GM18519 (cell line): ENCODE measurements at regions not wholly inside any gene's neighbourhood (a gene's known extent, or its start where the extent isn't known, plus 50 kb on each side); places are given as distances from the start of the nearest gene placed in this dataset.

ENCODE experiments used
- ATAC-seq: cut with Tn5 transposase; IDR thresholded peaks from one replicate; pipeline ENCODE4 v1.9.1; 2021; ENCODE audit warnings: mild to moderate bottlenecking, moderate library complexity; ENCODE audit not compliant: unreplicated experiment, low FRiP score

DNA sequence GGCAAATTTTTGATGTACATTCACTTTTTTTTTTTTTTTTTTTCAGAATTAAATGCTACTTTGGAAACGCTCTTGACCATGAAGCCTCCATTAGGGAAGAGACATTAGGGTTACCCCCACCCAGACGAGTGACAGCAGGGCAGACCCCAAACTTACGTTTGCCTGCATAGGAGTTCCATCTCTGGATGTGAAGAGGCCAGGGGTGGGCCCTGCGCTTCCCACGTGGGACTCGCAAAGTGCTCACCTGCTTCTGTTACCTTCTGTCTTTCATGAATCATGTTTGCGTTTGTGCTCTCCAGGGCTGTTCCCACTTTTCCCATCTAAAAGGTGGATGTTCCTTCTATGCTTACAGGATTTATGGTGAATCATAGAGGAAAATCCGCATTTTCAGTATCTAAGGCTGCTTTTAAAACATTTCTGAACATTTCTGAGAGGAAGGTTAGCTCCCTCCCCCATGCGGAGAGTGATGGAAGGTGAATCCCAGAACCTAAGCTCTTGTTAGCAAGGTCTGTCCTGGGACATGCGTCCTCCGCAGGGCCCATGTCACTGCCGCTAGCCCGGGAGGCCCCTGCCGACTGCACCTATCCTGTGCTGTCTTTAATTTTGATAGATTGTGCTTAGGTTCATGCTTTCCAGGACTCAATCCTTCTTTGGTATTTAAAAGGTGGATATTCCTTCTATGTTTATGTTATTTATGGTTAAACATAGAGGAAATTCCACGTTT is 135.7 kb upstream of the RTL1 start:
- ATAC-seq, result no peak

DNA sequence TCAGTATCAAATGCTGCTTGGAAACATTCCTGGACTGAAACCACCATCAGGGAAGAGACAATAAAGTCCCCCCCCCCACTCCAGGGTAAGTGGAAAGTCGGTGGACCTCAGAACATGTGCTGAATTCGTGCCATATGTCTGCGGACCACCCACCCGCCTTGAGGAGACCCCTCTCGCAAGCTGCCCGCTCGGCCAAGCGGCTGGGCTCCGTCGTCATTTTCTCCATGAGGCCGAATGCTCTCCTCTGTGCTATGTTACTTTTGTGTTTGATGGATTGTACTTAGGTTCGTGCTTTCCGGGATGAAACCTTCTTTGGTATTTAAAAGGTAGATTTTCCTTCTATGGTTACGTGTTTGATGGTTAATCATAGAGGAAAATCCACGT is 136.2 kb upstream of the RTL1 start:
- ATAC-seq, result no peak

DNA sequence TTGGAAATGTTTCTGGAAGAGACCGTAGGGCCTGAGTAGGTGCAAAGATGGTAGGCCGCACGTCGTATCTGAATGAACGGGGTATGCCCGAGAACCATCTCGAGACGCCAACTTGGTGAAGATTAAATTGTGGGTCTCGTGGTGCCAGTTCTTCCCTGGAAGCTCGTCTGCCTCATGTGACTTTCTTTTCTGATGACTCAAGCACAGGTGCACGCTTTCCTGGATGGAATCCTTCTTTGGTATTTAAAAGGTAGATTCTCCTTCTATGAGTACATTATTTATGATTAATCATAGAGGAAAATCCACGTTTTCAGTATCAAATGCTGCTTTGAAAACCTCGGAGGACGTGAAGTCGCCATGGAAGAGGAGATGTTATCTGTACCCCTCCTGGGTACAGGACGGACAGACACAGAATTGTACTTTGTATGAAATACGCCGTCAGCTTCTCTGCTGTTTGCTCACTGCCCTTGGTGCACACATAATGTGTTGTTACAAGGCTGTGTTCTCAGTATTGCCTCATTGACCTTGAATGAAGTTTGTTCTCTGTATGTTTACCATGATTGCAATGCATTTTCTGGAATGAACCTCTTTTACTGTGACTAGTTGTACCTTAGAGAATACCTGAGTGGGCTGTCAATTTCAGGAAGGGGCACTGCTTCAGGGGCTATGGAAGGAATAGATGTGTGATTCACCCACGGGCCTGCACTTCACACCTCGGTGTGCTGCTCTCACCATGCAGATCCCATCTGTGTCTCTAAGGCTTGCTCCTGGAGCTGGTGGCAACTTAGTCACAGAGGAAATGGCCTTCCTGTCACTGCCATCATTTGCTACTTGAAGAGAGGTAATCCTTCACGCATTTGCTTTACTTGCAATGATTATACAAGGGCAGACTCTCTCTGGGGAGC is 137.3 kb upstream of the RTL1 start:
- ATAC-seq, result no peak

DNA sequence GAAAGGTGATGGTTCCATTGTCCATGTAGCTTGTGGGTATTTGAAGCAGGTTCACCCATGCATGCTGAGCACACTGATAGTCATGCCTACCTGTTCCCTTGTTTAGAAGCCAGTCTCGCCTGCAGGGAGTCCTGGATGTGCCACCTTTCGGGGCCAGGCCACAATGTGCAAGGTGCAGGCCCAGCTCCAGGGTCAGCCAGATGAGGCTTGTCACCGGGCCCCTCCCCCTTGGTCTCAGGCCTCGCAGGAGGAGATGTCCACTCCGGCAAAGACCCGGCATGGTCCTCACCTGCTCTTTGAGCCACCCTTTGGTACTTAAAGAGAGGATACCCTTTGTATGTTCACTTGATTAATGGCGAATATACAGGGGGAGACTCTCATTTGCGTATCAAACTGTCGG is 140.4 kb upstream of the RTL1 start:
- ATAC-seq, result no peak

DNA sequence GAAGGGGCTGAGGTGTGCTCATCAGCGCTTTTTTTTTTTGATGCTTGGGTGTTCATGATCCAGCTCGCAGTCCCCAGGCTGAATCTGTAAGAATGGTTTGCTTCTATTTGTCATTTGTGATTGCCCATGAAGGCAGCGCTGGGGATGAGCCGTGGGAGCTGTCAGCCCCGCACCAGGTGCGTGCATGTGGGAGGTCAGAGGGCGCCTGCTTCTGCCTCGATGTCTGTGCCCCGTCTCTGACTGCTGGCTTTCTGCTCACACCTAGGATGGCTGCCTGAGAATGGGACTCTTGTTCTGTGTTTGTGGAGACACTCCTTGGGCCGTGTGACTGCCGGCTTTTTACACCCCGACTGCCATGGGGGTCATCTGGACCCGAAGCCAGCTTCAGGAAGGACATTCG is 141.2 kb upstream of the RTL1 start:
- no peak for ATAC-seq

DNA sequence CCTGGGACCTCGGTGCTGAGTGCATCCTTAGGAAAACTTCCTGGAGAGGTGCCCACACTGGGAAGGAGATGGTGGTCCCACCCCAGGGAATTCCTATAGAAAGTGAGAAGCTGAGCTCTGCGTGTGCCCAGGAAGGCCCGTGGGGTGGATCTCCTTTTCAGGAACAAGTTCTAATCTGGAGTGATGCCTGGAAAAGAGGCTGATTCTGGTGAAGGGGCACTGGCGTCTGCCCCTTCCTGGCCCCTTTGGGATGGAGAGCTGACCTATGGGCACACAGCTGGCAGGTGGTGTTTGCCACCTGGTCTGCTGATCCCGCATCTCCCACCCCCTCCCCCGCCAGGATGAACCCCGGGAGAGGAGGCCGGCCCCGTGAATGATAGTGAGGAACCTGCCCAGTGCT is 142.0 kb upstream of the RTL1 start:
- no peak for ATAC-seq

DNA sequence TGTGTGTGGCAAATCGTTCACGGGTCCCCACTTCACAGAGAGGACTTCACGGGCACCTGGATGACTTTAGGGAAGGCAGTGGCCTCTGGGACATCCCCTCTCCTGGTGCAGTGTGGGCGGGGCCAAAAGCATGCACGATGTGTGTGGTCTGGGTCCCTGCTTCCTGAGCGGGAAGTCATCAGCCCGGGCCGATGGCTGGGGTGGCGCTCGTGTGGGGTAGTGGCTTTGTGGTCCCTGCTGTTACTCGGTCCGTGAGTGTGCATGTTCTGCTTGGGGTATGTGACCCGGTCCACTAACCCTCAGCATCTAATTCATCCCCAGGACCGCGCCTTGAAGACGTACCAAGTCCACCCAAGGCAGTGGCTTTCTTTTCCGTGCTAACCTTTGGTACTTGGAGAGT is 142.5 kb upstream of the RTL1 start:
- no peak for ATAC-seq

DNA sequence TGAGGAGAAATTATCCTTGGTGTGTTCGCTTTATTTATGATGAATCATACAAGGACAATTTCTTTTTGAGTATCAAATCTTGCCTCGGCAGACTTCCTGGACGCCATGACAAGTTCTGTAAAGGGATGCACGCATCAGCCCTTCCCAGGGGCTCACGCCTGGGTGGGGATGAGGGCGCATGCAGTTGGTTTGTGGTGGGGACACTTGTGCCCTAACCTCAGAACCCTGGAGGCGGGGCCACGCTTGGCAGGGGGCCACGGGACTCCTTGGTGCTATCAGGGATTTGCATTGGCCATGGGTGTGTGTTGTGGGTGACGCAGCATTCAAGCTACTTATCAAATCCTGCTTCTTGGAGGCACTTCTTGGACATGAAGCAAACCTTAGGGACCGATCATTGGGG is 143.8 kb upstream of the RTL1 start:
- ATAC-seq, result no peak

DNA sequence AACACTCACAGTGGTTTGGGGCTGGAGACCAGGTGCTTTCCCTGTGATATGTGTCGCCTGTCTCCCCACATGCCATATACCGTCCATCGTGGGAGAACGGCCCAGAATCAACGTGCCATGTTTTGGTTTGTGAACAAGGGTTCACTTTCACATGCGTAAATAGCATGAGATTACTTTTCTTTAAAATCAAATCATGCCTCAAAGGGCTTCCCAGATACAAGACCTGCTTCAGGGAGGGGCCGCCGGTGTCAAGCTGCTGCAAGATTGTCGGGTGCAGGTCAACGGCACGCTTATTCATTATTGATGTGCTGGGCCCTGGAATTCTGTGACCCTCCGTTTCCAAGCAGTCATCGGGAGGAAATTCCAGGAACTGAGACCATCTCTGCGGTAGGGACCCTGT is 145.2 kb upstream of the RTL1 start:
- ATAC-seq, result no peak

DNA sequence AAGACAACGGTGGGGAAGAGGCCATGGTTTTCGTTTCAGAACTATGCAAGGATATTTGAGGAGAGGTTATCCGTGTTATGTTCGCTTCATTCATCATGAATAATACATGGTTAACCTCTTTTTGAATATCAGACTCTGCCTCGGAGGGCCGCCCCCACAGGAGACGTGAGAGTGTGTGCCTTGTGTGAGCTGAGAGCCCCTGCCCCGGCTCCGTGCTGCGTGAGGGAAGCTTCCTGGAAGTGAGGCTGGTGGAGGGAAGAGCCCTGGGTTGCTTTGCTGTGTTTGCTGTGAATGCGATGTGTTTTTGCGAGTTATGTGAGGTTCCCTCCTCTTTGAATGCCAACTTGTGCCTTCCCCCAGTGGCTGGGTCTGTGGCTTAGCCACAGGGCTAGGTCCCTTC is 146.0 kb upstream of the RTL1 start:
- no peak for ATAC-seq

DNA sequence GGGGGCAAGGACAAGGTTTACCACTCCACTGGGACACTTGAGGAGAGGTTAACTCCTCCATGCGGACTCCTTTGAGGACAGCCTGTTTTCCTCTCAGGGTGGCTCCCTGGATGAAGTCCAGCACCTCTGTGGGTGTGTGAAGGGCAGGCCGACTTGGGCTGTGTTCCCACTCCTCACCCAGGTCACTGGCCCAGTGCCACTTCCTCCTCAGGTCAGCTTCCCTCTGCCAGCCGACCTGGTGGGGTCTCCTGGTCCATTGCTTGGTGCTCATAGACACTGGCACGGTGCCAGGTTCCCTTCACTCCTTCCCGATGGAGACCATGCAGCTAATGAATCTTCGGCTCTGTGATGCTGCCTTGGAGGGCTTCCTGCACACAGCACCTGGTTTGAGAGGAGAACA is 146.4 kb upstream of the RTL1 start:
- no peak for ATAC-seq

DNA sequence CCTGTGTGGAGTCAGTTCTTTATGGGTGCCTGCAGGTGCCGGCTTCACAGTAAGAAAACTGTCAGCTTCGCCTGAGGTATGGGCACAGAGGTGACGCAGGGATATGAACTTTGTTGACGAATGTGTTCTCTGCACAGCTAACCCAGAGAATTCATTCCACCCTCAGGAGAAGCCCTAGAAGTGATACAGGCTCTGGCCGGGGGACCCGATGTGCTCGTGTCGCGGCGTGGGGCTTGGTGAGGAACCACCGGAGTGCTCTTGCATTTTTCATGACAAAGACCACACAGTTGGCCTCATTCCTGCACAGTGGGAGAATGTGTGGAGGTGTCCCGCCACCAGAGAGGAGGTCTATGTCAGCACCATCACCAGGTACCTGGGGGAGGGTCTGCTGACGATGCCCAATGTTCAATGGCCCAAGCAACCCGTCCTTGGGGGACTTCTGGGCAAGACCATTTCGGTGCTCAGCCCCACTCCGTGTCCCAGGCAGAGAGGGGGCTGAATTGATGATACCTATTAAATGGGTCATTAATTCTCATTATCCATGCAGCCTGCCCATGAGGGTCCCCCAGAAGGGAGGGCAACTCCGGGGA is 147.5 kb upstream of the RTL1 start:
- ATAC-seq, result no peak

DNA sequence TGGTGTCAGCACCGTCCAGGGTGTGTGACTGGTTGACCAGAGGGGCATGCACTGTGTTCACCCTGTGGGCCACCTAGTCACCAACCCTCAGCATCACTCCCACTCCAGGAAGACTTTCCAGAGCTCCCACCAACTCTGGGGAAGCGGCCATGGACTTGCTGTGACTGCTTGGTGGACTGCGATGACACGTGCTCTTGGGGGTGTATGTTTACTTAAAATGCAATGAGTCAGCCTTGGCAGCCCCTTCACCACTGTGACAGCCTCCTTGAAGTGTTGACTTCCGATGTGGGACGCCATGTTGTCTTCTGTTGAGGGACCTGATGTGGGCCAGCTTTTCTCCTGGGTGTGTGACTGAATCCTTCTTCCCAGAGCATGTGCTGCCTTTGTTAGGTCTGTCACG is 151.1 kb upstream of the RTL1 start:
- ATAC-seq, result no peak

DNA sequence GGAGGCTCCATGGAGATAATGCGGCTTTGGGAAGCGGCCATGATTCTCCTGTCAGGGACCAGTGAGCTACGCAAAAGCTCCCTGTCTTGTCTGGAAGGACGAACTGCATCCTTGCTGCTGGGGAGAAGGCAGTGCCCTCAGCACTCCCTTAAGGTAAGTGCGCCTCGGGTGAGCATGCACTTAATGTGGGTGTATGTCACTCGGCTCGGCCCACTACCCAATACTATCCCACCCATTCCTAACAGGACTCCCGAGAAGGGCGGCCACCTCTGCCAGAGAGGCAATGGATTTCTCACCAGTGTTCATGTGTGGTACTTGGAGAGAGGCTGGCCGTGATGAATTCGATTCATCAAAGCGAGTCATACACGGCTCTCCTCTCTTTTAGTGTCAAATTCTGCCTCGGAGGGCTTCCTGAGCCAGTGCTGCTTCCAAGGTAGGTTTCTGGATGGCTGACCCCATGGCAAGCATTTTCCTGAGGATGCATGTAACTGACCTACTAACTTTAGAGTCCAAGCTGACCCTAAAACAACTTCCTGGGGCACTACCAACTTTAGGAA is 151.7 kb upstream of the RTL1 start:
- ATAC-seq, result no peak

DNA sequence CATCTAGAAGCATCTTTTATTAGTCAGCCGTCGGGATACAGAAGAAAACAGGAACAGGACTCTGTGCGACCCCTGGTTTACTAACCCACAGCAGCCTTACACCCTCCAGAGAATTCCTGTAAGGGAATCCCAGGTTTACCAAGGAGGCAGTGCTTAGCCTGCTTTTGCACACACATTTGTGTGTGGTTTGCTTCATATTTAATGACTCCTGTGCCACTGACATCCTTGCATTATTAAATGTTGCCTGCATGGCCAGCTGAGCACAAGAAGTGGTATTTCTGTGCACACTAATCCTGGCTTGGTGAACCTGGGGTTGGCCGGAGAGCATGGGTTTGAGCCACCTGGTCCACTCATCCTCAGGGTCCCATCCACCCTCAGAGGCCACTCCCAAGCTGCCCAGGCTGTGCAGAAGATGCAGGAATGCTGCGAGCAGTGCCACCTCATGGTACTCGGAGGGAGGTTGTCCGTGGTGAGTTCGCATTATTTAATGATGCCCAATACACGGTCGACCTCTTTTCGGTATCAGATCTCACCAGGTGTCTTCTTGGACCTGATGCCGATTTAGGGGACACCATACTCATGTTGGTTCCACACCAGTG is 152.4 kb upstream of the RTL1 start:
- ATAC-seq, result no peak

DNA sequence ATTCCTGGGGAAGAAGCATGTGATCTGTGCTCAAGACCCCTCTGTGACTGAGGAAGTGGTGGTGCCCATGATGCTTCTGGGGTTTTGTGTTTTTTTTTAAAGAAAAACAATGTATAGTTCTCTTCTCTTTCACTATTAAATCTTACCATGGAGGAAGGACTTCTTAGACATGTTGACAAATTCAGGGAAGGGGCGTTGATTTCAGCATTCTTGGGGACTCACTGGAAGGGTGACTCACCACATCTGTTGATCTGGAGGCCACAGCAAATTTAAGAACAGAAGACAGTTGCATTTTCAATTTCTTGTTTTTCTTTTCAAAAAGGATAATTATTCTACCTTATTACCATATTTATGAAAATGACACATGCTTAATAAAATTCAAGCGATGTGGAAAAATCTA is 152.9 kb upstream of the RTL1 start:
- no peak for ATAC-seq

DNA sequence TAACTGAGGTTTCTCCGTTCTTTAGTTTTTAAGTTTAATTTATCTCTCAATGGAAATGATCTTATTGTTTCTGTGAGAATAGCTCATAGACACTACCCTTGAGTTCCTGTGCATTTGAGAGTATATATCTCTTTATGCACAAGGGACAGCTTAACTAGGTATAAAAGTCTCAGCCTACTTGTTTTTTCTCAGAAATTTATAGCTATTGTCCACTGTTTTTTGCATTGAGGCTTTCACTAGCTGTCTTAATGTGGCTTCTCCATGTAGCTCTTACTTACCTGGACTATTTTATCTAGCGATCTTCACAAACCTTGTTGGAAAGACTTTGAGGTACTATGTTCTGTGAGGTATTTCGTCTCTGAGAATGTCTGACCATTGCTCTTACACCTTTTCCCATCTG is 153.9 kb upstream of the RTL1 start:
- ATAC-seq, result no peak

DNA sequence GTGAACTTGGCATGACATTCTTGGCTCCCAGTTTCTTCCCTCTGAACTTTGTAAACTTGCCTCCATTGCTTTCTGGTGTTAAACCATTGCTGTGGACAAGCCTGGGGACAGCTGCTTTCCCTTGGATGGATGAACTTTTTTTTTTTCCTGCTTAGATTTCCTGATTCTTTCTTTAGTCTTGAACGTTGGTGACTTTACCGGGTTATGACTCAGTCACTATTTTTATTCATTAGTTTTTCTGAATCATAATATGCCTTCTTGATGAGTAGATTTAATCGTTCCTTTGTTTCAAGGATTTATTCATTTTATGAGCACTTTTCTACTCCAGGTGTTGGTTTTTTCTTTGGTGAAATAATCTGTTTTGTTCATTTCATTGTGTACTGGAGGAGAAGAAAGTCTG is 155.0 kb upstream of the RTL1 start:
- no peak for ATAC-seq

DNA sequence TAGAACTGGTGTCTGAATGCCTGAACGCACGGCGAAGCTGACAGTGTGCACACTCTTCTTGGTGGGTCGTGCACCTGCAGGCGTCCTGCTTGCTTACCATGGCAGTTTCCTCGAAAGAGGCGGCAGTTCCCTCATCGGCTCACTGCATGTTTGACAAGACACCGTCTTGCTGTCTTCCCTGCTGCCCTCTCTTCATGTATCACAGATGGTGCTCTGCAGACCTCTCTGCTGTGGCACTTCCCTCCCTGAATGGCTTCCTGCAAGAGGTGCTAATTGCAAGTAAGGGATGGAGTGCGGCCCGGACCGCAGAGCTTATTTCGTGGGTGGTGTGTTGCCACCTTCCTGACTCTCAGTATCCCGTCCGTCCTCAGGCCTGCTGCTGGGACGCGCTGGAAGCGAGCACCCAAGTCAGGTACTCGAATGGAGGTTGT is 156.7 kb upstream of the RTL1 start:
- ATAC-seq, result no peak

DNA sequence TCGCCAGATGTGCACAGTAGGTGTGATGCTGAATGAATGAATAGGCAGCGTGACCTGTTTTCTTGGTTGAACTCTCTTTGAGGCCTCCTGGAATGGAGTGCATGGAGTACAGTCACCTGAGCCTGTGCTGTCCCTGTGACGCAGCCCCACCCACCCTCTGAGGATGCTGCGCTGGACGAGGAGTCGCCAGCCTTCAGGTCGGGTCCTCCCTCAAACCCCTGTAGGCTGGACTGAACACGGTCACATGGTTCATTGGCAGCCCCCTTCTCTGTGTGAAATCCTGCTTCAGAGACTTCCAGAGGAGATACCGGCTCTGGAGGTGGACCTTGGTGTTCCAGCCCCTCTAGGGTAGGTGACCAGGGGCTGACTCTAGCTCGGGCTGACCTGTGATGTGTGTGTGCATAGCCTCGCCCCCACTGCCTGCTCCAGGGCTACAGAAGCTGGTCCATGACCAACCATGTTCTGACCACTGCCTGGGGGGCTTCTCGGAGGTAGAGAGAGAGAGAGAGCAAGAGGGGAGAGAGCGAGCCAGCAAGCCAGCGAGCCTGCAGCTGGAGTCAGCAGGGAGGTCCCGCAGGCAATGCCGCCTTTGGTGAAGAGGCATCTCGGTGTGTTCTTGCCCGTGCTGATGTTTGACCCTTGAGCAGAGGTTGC is 158.0 kb upstream of the RTL1 start:
- no peak for ATAC-seq

DNA sequence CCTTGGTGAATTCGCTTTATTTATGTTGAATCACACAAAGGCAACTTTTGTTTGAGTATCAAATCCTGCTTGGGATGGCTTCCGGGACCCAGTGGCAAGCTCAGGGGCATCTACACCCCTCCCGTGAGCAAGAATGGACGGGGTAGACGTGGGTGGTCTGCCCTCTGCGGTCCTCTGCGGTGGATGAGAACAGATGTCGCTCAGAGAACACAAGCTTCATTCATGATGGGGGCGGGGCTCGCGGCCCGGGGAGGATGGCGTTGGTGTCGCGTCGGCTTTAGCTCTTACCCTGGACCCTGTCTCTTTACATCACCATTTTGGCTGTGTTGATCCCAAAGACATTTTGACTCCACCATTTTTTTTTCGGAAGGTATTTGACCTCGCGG is 158.5 kb upstream of the RTL1 start:
- ATAC-seq, result no peak
